HG03460 (cell line): ENCODE measurements at regions not wholly inside any gene's neighbourhood (a gene's known extent, or its start where the extent isn't known, plus 50 kb on each side); places are given as distances from the start of the nearest gene placed in this dataset.
"Not testable (repeated sequence)": the region's sequence is repeated elsewhere in the genome, so short reads cannot be mapped to it uniquely, and the experiment has no call there.

Experiments
- ATAC-seq: cut with Tn5 transposase; IDR thresholded peaks from one replicate; pipeline ENCODE4 v1.9.1; 2021; ENCODE audit not compliant: unreplicated experiment

DNA sequence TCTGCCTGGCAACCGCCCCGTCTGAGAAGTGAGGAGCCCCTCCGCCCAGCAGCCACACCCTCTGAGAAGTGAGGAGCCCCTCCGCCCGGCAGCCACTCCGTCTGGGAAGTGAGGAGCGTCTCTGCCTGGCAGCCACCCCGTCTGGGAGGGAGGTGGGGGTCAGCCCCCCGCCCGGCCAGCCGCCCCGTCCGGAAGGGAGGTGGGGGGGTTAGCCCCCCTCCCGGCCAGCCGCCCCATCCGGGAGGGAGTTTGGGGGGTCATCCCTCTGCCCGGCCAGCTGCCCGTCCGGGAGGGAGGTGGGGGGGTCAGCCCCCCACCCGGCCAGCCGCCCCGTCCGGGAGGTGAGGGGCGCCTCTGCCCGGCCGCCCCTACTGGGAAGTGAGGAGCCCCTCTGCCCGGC is 269.0 kb downstream of the FAM72C start:
- ATAC-seq = not testable (repeated sequence)

DNA sequence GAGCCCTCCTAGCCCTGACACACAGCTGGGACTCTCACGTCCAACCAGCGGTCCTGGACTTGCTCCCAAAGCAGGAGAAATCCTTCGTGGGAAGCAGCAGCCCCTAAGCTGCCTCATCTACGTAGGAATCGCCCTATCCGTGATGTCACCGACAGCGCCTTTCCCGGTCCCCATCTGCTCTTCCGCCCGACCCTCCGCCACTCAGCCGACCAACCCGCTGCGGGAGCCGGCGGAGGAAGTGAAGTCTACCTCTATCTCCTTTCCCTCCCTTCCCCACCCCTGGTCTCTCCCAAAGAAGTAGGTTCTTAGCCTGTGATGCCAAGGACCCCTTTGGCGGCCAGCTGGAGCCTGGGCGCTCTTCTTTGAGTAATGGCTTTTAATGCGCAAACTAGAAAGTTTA is 272.1 kb downstream of the FAM72C start:
- ATAC-seq = no peak

DNA sequence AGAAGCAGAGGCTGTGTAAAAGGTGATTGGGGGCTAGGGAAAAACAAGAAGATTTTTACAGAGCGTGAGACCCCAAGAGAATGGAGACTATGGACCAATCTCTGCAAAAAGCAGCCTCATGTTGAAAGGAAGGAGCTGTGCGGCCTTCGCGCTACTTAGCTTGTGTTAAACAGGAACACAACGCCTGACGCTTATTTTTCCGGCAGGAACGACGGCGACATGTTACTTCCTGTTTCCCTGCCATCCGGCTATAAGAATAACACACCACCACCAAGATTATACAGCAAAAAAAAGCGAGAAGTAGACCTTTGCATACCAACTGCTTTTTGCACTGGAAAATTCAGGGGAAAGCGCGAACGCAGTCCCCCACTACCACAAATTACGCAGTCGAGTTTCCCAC is 272.7 kb downstream of the FAM72C start:
- no peak for ATAC-seq

DNA sequence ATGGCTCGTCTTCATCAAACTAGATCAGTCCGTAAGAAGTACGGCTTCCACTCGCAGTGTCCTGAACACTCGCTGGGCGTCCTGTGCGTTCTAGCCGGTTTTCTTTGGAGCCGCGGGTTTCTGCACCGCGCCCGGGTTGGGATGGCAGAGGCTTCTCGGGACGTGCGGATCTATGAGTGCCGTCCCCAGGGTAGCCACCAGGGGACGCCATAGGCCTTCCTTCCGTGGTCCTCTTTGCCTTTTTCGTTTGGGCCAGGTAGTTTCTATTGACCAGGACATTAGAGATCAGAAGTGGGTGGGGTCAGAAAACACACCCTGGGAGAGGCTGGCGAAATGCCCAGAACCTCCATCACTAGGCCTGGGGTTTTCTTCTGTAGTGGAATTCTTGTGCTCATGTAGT is 273.8 kb downstream of the FAM72C start:
- ATAC-seq = no peak

DNA sequence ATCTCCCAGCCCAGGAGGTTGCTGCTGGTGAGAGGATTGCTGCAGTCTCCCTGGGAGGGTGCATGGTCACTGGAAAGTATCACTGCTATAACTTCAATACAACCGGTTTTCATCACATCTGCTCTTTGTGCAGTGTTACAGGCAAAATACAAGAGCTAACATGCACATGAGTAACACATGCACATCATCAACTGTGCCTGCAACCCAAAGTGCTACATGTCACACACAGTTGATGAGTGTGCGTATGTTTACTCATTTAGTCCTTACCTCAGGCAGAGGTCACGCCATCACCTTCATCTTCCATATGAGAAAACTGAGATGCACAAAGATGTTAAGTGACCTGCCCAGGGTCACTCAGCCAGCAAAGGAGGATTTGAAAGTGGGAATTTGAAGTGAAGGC is 277.7 kb downstream of the FAM72C start:
- no peak for ATAC-seq

DNA sequence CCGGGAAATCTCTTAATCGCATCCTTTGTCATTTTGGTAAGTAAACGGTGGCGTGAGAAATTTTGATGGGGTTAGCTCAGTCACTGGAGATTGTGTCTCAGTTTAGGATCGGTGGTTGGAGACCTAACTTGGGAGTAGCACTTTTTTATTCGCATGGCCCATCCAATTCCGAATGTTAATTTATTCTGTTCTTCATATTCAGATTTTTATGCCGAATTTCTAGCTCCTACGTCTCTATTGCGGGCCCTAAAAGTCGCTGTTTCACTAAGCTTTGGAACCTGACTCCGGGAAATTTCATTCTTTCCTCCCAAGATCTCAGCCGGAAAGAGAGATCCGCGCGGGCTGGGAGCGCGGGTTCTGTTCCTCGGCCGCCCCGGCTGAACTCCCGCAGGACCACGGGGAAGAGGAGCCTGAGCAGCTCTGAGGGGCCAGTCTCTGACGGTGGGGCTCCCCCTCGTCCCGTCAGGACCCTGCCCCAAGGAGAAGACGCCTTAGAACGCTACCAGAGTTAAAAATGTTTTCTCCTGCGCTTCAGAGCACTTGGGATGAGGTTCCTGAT is 279.7 kb downstream of the FAM72C start:
- ATAC-seq = no peak

DNA sequence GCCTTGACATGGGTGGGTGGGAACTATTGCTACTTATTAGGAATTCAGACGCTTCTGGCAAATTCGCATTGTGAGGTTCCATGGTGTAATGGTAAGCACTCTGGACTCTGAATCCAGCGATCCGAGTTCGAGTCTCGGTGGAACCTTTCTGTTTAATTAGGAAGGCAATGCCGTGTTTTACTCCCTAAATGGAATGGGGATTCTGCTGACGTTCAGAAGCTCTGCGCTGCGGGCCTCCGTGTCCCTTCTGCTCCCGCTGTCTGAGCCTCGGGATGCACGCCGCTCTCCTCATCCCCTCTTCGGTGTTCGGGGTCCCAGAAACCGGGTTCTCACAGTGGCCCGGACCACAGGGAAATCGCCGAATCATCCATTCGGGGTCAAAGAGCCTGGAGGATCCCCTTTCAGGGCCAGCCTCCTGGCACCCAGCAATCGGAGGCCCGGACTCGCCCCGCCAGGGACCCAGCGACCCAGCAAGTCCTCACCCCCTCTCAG is 280.3 kb downstream of the FAM72C start:
- ATAC-seq = no peak

DNA sequence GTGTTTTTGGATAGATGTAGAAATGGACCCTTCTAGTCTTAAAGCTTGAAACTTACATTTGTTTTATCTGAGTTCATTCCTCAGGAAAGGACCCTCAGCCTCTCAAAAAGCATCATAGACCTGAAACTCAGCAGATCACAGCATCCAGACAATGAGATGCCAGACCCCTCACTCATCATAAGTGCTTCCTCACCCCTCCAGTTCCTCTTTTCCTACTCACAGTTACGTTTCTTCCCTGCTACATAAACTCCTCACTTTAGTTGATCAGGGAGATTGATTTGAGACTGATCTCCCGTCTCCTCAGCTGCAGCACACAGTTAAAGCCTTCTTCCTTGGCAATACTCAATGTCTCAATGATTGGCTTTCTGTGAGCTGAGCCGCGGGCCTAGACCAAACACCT is 282.0 kb downstream of the FAM72C start:
- ATAC-seq = no peak

DNA sequence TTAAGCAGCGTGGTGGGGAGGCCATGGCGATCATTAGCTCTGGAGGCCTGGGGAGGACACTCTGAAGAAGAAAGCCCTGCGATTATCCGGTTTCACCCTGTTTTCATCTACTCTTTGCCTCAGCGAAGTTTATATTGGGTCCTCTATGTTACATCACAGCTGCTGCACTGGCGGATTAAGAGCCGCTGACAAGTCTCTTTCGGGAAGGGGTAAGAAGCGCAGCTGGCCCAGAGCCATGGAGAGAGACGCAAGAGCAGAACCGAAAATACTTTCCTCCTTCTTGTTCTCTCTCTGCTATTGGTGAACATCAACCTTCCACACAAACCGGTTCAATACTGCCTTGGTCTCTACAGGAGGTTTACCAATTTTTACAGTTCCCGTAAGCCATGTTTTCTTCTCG is 291.5 kb downstream of the FAM72C start:
- ATAC-seq = no peak

DNA sequence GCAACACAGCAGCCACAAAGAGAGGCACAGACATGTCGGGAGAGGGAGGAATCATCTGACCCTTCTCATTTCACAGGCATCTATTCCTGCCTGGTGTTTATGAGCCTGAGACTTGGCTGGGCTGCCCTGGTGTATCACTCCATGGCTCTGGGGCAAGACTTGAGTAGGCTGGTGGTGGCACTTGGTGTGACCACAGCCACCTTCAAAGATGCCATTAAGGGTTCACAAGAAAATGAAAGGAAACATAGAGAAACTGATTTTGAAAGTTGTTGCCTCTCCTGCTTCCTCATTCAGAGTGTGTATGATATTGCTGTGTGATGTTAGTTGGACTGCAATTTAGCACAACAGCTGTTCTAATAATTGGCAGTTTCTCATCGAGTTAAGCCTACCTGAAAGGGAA is 298.8 kb downstream of the FAM72C start:
- ATAC-seq = no peak

DNA sequence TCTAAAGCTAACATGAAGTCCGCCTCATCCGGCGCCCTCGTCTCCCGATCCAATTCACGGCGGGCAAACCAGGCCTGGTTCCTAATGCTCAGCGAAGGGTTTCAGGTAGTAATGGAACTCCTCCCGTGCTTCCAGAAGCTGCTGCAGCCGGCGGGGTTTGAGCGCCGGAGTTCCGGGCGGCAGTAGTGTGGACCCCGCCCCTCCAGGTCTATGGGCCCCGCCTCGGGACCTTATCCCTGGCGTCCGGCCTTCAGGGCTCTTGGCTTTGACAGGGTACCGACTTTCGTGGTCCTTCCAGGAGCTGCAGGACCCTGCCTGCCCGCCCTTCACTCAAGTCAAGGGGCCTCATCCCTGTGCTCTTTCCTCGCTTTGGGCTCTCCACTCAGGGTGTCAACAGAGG is 304.1 kb downstream of the FAM72C start:
- ATAC-seq = no peak

DNA sequence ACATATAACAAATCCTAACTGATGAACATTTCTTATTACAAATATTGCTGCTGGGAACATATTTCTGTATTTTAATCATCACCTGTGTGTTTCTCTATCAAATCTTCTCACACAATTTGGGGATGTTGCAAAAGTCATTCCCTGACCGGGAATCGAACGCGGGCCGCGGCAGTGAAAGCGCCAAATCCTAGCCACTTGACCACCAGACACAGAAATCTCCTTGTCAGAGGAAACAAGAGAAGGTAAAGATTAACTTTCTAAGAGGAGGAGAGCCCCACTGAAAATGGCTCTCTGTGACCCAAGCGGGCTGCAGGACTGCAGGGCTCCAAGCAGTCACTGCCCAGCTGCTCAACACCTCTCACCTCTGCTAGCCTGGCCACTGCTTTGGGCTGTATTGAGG is 304.9 kb downstream of the FAM72C start:
- no peak for ATAC-seq

DNA sequence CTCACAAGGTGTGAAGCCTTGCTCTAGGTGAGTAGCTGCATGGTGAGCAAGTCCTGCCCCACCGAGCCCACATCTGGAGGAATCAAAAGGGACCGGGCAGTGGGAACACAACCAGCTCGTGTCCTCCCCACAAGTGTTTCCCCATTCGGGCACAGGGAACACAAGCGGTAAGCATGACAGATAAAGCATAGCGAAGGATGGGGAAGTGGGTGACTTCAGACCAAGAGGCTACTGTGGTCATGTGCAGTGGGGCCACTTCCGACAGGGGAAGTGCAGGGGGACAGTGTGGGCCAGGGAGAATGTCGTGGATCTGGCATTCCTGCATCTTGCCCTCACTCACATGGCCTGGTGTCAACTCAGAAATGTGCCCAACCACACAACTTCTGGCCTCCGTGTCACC is 306.2 kb downstream of the FAM72C start:
- no peak for ATAC-seq

DNA sequence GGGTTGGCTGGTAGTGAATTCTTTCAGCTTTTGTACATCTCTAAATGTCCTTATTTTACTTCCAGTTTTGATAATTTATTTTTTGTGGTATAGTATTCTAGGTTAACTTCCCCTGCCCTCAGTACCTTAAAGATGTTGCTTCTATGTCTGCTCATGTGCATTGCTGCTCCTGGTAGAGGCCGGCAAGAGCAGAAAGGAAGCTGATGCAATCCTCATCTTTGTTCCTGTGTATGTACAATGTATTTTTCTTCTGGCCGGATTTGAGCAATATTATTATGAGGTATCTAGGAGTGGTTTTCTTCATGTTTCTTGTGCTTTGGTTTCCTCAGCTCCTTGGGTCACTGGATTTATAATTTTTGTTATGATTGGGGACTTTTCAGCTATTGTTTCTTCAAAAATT is 308.7 kb downstream of the FAM72C start:
- not testable (repeated sequence) for ATAC-seq

DNA sequence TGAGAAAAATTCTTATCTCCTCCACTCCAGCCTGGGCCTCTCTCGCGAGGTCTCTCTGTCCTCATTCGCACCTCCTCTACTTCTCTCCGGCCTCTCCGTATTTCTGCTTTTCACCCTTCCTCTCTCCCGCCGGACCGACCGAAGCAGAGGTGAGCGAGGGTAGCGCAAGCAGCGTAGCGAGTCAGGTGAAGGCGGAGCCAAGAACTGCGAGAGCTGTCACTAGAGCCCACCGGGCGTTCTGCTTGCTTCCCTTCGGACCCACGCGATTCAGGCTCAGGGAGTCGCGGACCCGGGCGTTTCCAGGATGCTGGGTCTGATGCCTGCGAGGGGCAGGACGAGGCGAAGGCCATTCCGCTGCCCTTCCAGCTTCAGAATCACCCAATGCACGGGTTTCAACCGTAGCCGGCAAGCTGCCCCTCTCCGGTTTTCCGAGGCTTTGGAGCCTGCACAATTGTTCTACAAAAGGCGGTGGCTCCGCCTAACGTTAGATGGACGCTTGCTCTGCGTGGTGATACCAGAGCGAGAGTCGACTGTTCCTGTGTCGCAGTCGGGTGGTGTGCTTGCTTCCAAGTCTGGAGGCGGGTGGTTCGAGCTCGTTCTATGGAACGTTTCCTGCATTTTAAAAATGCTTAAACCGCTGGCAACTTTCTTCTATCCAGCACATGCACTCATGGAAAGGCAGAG is 310.2 kb downstream of the FAM72C start:
- no peak for ATAC-seq

DNA sequence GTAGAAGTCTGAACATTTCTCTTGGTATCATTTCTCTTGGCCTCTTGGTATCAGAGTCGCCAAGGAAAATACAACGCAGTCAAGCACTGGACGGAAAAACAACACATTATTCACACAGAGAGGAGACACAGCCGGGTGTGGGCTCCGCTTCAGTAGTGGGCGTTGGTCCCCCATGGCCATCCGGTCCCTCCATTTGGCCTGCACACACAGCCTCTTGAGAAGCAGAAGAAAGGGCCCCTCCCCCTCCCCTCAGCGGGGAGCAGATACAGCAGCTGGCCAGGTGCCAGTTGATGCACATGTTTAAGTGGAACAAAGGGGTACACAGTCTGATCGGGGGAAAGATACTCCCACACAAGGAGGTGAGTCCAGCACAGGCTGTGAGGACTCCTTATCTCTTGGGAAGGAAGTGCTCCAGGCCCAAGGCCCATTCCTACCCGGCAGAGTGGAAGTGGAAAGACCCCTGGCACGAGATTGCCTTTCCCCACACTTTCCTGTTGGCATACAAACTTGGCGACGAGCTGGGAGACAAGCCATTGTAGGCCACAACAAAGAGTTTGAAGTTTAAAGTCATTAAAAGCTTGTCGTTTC is 311.3 kb downstream of the FAM72C start:
- no peak for ATAC-seq

DNA sequence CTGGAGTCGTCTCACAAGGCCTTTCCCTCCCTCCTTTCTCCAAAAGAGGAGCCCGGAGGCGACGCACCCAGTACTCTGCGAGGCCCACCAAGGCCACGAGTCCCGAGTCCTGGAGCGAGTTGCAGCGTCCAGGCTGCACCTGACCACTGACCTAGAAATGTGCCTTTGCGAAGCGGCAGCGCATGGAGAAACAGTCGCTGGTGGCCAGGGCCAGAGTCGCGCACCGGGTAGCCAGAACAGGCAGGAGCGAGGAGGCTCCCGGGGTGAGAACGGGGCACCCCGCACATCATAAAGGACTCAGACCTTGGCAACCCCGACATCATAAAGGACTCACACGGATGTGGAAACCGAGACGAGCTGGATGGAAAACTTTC is 318.4 kb downstream of the FAM72C start:
- no peak for ATAC-seq

DNA sequence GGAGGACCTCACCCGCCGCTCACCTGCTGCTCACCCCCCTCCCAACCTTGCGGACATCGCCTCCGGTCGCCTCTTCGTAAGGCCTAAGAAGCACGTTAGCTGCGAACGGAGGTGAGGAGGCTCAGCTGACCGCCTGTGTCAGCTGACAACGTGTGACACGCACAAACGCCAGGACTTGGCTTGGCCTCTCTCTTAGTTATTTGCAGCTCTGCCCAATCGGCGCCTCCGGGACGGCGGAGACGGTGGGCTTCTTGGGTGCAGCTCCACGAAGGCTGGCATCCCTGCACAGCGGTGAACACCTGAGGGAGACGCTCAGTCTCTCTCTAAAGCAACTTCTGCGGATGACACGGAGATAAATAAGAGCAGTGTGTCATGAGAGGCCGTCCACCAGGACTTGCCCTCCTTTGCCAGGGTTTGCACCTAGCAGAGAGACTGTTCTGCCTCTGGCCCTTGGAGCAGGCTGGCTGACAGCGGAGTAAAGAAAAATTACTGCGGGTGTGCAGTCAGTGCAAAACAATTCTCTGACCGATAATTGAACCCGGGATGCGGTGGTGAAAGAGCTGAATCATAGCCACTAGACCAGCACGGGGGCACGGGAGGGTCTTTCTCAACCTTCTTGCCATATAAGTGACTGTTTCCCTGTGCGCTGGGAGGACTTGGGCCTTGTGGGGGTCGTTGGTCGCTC is 318.9 kb downstream of the FAM72C start:
- ATAC-seq = no peak

DNA sequence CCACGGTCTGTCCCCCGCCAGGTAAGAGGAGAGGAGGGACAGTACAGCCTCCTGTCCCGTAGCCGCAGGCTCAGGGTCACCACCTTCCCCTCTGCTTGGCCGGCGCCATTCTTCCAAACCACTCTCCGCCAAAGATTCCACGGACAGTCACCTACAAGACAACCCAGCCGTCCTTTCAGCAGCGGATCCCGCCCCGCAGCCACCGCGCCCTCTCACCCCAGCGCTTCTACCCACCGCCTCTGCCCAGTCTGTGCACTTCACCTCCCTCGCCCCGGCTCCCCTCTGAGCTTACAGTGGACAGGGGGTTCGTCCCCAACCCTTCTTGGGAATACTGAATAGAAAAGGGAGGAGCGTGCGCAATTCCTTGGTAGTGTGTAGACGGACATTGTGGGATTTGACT is 319.6 kb downstream of the FAM72C start:
- ATAC-seq = no peak

DNA sequence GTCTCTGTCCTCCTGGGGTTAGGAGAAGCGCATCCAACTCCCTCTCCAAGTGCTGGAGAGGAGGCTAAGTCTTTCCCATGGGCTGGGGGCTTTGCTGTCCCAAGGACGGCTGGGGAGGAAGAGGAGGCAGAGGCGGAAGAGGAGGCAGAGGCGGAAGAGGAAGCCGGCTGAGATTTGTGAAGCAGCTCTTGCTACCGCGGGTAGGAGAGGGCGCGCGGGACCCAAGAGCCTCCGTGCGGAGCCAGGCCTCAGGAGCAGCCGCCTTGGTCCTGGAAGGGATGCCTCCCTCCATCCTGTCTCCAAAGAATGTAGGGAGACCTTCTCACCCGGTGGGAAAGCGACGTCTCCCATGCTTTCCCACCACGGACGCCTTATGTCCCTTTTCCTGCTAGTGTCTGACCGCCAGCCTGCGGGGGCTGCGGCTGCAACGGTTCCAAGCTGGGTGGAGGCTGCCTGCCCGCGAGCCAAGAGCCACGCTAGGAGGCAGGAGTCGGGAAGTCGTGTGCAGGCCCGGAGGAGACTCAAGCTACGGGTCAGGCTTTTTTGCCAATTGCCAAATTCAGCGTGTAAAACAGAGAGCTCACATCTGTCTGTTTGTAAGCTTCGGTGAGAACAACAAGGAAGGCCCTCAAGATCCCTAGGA is 320.3 kb downstream of the FAM72C start:
- ATAC-seq = no peak

DNA sequence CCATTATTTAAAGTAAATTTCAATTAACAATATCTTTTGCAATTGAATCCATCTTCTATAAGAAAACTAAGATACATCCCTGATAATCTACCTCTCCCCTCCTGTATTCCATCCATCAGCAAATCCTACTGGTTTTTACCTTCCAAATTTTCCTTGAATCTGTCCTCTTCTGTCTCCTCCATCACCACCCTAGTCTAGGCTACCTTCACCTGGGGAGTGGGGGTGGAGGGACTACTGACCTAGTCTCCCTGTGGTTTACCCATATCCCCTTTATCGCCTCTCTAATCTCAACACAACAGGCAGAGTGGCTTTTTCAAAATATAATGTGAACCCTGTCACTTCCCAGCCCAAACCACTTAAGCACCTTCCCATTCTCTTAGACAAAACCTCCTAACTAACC is 327.8 kb downstream of the FAM72C start:
- ATAC-seq = not testable (repeated sequence)
